Fibroblast of lung (primary cell): ENCODE measurements at regions not wholly inside any gene's neighbourhood (a gene's known extent, or its start where the extent isn't known, plus 50 kb on each side); places are given as distances from the start of the nearest gene placed in this dataset.

Experiments used
- DNase-seq, 2 donors: peaks; one replicate each; pipeline versions ENCODE4 v3.0.0 to v3.0.0-alpha.2; 2010; ENCODE audit warnings: low read depth in 2 of 2
- H2AFZ ChIP-seq: 2 replicates; pipeline ENCODE4 v1.5.1; 2012; ENCODE audit warnings: low read length, control low read depth, inconsistent platforms
- H3K27ac ChIP-seq: 2 replicates; pipeline ENCODE4 v1.5.1; 2011; ENCODE audit warnings: low read length, control low read depth; ENCODE audit not compliant: insufficient read depth
- H3K27me3 ChIP-seq: 2 replicates; pipeline ENCODE4 v1.5.1; 2011; ENCODE audit warnings: mild to moderate bottlenecking, low read length; ENCODE audit not compliant: control insufficient read depth, insufficient read depth
- H3K36me3 ChIP-seq: 2 replicates; pipeline ENCODE4 v1.5.1; 2011; ENCODE audit warnings: low read length; ENCODE audit not compliant: control insufficient read depth, insufficient read depth
- H3K4me1 ChIP-seq: 2 replicates; pipeline ENCODE4 v1.5.1; 2011; ENCODE audit warnings: low read length; ENCODE audit not compliant: control insufficient read depth, insufficient read depth; ENCODE audit errors: extremely low read depth
- H3K4me2 ChIP-seq: 2 replicates; pipeline ENCODE4 v1.5.1; 2011; ENCODE audit warnings: low read length, control low read depth; ENCODE audit not compliant: insufficient read depth; ENCODE audit errors: extremely low read depth
- H3K4me3 ChIP-seq, 4 experiments: fragments of 200-600 bp in 1 of 4; sonication (generic) in 1 of 4; replicated peaks in 1 of 4; 2 replicates each; pipeline ENCODE4 v1.5.1; 2011 to 2016; ENCODE audit warnings: low read length in 4 of 4, low read depth in 3 of 4, mild to moderate bottlenecking in 3 of 4, control low read depth in 2 of 4, inconsistent platforms in 1 of 4, mixed read lengths in 1 of 4; ENCODE audit not compliant: insufficient read depth in 1 of 4; ENCODE audit errors: control extremely low read depth in 1 of 4
- H3K79me2 ChIP-seq: 2 replicates; pipeline ENCODE4 v1.5.1; 2012; ENCODE audit warnings: mild to moderate bottlenecking, low read length, inconsistent platforms; ENCODE audit not compliant: control insufficient read depth, insufficient read depth
- H3K9ac ChIP-seq: 2 replicates; pipeline ENCODE4 v1.5.1; 2011; ENCODE audit warnings: mild to moderate bottlenecking, low read length, control low read depth; ENCODE audit not compliant: insufficient read depth
- H3K9me3 ChIP-seq: 2 replicates; pipeline ENCODE4 v1.5.1; 2012; ENCODE audit warnings: low read depth, low read length; ENCODE audit not compliant: control insufficient read depth, insufficient read depth
- H4K20me1 ChIP-seq: 2 replicates; pipeline ENCODE4 v1.5.1; 2011; ENCODE audit warnings: low read length; ENCODE audit not compliant: control insufficient read depth, insufficient read depth; ENCODE audit errors: extremely low read depth
- CTCF ChIP-seq, 2 donors: IDR thresholded peaks in 1 of 2; conservative IDR thresholded peaks in 1 of 2; 1 replicate in 1 of 2; 2 replicates in 1 of 2; pipeline ENCODE4 v1.5.1; 2011 to 2012; ENCODE audit warnings: low read length in 2 of 2, control low read depth in 1 of 2, inconsistent platforms in 1 of 2, low read depth in 1 of 2, mild to moderate bottlenecking in 1 of 2
- EZH2 ChIP-seq: IDR thresholded peaks from 2 replicates; pipeline ENCODE4 v1.5.1; 2012; ENCODE audit warnings: low read length, control low read depth, mild to moderate bottlenecking; ENCODE audit errors: missing control alignments

GRCh38 chr5:110366716-110367115 is 359.8 kb downstream of the TMEM232 start:
- Histone ChIP-seq H3K9ac (no peak overlapping the region), H3K4me2 (no peak overlapping the region), H3K4me1 (no peaks in the 10 kb centered on the region), H4K20me1 (no peaks in the 10 kb centered on the region), H3K79me2 (no peaks in the 10 kb centered on the region), H3K27ac (no peak overlapping the region), H3K36me3 (no peaks in the 10 kb centered on the region), H3K4me3 (no peak overlapping the region), H2AFZ (no peak overlapping the region), H3K27me3 (no peaks in the 10 kb centered on the region), H3K9me3 (no peaks in the 10 kb centered on the region)
- TF ChIP-seq EZH2 = no peak
- TF ChIP-seq CTCF (conservative IDR thresholded peaks at IDR 0.05 in 1 of 2, IDR thresholded peaks at IDR 0.05 in 1 of 2; ENCODE audit: low read depth in 1 of 2, low read length in 2 of 2) = no peak
- DNase-seq = no peak
